CD4-positive, alpha-beta memory T cell (primary cell): ENCODE measurements at regions not wholly inside any gene's neighbourhood (a gene's known extent, or its start where the extent isn't known, plus 50 kb on each side); places are given as distances from the start of the nearest gene placed in this dataset.
A peak's percentile ranks its signal among the peaks of the same experiment; 100 is the strongest.

Source experiments
- CTCF ChIA-PET: fragments of 350-600 bp; sonication (Branson Sonifier 250); formaldehyde crosslinking; loops from one replicate; lab custom pipeline; 2021; ENCODE audit warnings: inconsistent platforms; ENCODE audit not compliant: partially characterized antibody; lab: Charles Lee
- POLR2A ChIA-PET: fragments of 350-600 bp; sonication (Branson Sonifier 250); formaldehyde crosslinking; loops from one replicate; lab custom pipeline; 2021; ENCODE audit not compliant: partially characterized antibody; lab: Charles Lee
- DNase-seq, 5 donors: peaks; one replicate each; pipeline versions ENCODE4 v3.0.0 to v3.0.0-alpha.2; 2020 to 2022; ENCODE audit warnings: mixed read lengths in 1 of 5
- H3K27ac ChIP-seq: one replicate; pipeline ENCODE4 v1.7.0; 2013; ENCODE audit warnings: low read depth, low read length
- H3K27me3 ChIP-seq: 2 replicates; pipeline ENCODE4 v1.7.0; 2013; ENCODE audit warnings: mild to moderate bottlenecking, low read length, moderate library complexity; ENCODE audit not compliant: insufficient read depth
- H3K36me3 ChIP-seq: 2 replicates; pipeline ENCODE4 v1.7.0; 2013; ENCODE audit warnings: mild to moderate bottlenecking, low read length, moderate library complexity; ENCODE audit not compliant: insufficient read depth
- H3K4me1 ChIP-seq: 2 replicates; pipeline ENCODE4 v1.7.0; 2013; ENCODE audit warnings: mild to moderate bottlenecking, low read length, moderate library complexity; ENCODE audit not compliant: insufficient read depth
- H3K4me3 ChIP-seq, 2 donors: one replicate each; pipeline ENCODE4 v1.7.0; 2013; ENCODE audit warnings: low read length in 2 of 2, mild to moderate bottlenecking in 1 of 2
- H3K9me3 ChIP-seq, 2 donors: one replicate each; pipeline ENCODE4 v1.7.0; 2013; ENCODE audit warnings: low read length in 2 of 2, control low read depth in 1 of 2; ENCODE audit not compliant: control insufficient read depth in 1 of 2
- H3K27ac Mint-ChIP-seq, 7 donors: one replicate each; pipeline ENCODE4 v1.8.0; 2020 to 2021; ENCODE audit warnings: mixed read lengths in 7 of 7, mild to moderate bottlenecking in 6 of 7, inconsistent platforms in 3 of 7, moderate library complexity in 3 of 7
- H3K27me3 Mint-ChIP-seq, 2 donors: one replicate each; pipeline ENCODE4 v1.8.0; 2020 to 2021; ENCODE audit warnings: mixed read lengths in 2 of 2
- H3K36me3 Mint-ChIP-seq, 2 donors: one replicate each; pipeline ENCODE4 v1.8.0; 2020 to 2021; ENCODE audit warnings: mixed read lengths in 2 of 2, inconsistent platforms in 1 of 2, mild to moderate bottlenecking in 1 of 2
- H3K4me1 Mint-ChIP-seq, 4 donors: one replicate each; pipeline ENCODE4 v1.8.0; 2020 to 2021; ENCODE audit warnings: mixed read lengths in 4 of 4, mild to moderate bottlenecking in 1 of 4
- H3K4me3 Mint-ChIP-seq, 8 donors: one replicate each; pipeline ENCODE4 v1.8.0; 2020 to 2021; ENCODE audit warnings: mixed read lengths in 8 of 8, mild to moderate bottlenecking in 7 of 8, moderate library complexity in 6 of 8, inconsistent platforms in 3 of 8
- H3K9me3 Mint-ChIP-seq, 8 donors: one replicate each; pipeline ENCODE4 v1.8.0; 2020 to 2021; ENCODE audit warnings: mixed read lengths in 8 of 8, mild to moderate bottlenecking in 5 of 8, inconsistent platforms in 3 of 8, moderate library complexity in 1 of 8
- intact Hi-C: fragments of 100-400 bp; cut with micrococcal nuclease; formaldehyde crosslinking; loops from one replicate; pipeline ENCODE4 v1.15.1; 2023

DNA sequence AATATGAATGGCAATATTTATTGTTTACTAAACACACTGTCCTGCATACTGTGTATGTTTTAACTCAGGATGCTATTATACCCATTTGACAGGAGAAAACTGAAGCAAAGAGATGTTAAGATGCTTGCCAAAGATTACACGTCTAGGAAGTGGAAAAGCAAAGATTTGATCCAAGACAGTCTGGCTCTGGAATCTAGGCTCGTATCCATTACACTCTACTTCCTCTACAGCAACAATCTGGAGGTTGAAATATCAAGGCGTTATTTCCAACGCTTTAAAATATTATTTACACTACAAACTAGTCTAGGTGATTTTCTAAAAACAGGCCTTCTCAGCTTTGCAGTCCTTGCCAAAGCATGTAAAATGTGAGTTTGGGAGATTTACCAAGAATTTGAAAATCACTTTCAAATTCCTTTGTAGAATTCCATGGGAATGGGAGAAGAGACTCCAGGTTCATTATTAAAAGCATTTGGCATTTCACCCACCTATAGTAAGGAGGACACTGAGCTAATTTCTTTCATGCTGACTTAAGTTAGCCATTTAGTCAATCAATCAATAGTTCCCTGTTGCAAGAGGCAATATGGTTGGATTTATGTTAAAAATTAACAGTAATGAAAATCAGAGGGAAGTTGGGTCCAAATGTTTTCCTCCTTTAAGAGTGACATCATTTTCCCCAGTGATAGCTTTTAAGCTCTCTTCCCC, 356.3 kb upstream of the SMARCA2 start:
- intact Hi-C loops = no loop called here
- Histone ChIP-seq H3K27ac (no peak overlapping the region), H3K27me3 (no peaks in the 10 kb centered on the region), H3K4me1 (no peaks in the 10 kb centered on the region), H3K36me3 (no peaks in the 10 kb centered on the region), H3K4me3 (no peak overlapping the region), H3K9me3 (no peaks in the 10 kb centered on the region)
- H3K9me3 Mint-ChIP-seq = peaks cover 0 to 9% (median 0%) of the 10 kb centered on the region in 8 donors
- no peaks in the 10 kb centered on the region for H3K36me3 Mint-ChIP-seq
- H3K4me3 Mint-ChIP-seq = no peak overlapping the region
- no peak for DNase-seq
- peaks cover 3 to 9% of the 10 kb centered on the region in 2 donors for H3K27me3 Mint-ChIP-seq
- peaks cover 0 to under 1% (median 0%) of the 10 kb centered on the region in 4 donors for H3K4me1 Mint-ChIP-seq
- CTCF ChIA-PET = no interaction called here
- POLR2A ChIA-PET = no interaction called here
- no peak overlapping the region for H3K27ac Mint-ChIP-seq

DNA sequence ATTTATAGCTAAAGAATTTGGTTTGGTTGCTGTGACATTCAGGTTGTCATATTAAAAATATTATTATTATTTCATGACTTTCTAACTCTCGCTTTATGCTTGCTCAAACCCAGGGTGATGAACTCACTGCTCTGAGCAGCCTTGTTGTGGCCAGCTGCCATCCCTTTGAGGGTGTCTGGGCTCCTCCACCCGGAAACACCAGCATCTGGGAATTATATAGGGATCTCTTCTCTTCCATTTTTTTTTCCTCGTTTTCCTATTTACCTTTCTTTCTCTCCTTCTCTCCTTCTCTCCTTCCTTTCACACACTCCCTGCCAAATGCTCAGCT, 355.8 kb upstream of the SMARCA2 start:
- CTCF ChIA-PET = no interaction called here
- H3K4me3 ChIP-seq = no peak overlapping the region
- intact Hi-C loops = no loop called here
- no peak overlapping the region for H3K27ac ChIP-seq
- H3K36me3 Mint-ChIP-seq = no peaks in the 10 kb centered on the region
- no peaks in the 10 kb centered on the region for H3K36me3 ChIP-seq
- no peaks in the 10 kb centered on the region for H3K4me1 Mint-ChIP-seq
- peak overlapping the region in 1 of 7 donors; percentile 26 for H3K27ac Mint-ChIP-seq
- peaks cover 4 to 10% of the 10 kb centered on the region in 2 donors for H3K27me3 Mint-ChIP-seq
- H3K4me1 ChIP-seq = no peaks in the 10 kb centered on the region
- H3K9me3 ChIP-seq = no peaks in the 10 kb centered on the region
- no peak for DNase-seq
- H3K9me3 Mint-ChIP-seq = peaks cover 0 to 9% (median 0%) of the 10 kb centered on the region in 8 donors
- H3K4me3 Mint-ChIP-seq = peak overlapping the region in 1 of 8 donors; percentile 63
- H3K27me3 ChIP-seq = no peaks in the 10 kb centered on the region
- POLR2A ChIA-PET = no interaction called here

DNA sequence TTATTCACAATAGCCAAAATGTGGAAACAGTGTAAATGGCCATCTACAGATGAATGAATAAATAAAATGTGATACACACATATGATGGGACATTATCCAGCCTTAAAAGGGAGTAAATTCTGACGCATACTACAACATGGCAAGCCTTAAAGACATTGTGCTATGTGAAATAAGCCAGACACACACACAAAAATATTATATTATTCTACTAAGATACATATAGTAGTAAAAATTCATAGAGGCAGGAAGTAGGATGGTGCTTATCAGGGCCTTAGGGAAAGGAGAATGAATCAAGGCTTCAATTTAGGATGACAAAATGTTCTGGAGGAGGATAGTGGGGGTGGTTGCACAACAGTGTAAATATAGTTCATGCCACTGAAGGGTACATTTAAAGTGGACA, 346.7 kb upstream of the SMARCA2 start:
- POLR2A ChIA-PET = no interaction called here
- Mint-ChIP-seq H3K4me3 (no peak overlapping the region), H3K27me3 (peaks cover 1 to 4% of the 10 kb centered on the region in 2 donors), H3K4me1 (no peaks in the 10 kb centered on the region), H3K9me3 (peaks cover 0 to 10% (median 7%) of the 10 kb centered on the region in 8 donors), H3K36me3 (no peaks in the 10 kb centered on the region), H3K27ac (no peak overlapping the region)
- intact Hi-C loops = no loop called here
- Histone ChIP-seq H3K36me3 (no peaks in the 10 kb centered on the region), H3K4me3 (no peak overlapping the region), H3K4me1 (no peaks in the 10 kb centered on the region), H3K27ac (no peak overlapping the region), H3K9me3 (no peaks in the 10 kb centered on the region), H3K27me3 (no peaks in the 10 kb centered on the region)
- no peak for DNase-seq
- CTCF ChIA-PET = no interaction called here

DNA sequence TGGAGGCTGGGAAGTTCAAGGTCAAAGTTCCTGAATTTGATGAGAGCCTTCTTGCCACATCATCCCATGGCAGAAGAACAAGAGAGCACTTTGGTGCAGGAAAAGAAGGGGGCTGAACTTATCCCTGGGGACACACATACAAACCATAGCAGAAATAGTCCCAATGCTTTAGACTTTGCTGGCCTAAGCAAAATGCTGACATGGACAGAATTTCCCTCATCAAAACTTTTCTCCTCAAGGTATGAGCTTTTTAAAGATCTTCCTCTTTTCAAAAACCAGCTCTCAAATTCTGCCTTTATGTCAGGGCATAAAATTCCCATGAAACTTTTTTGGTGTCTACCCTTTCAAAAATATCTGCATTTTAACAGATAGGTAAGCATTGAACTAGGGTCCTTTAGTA, 341.8 kb upstream of the SMARCA2 start:
- intact Hi-C loops = no loop called here
- CTCF ChIA-PET = no interaction called here
- Histone ChIP-seq H3K4me1 (no peaks in the 10 kb centered on the region), H3K4me3 (no peak overlapping the region), H3K27me3 (no peaks in the 10 kb centered on the region), H3K27ac (no peak overlapping the region), H3K9me3 (no peaks in the 10 kb centered on the region), H3K36me3 (no peaks in the 10 kb centered on the region)
- Mint-ChIP-seq H3K4me1 (no peaks in the 10 kb centered on the region), H3K27ac (no peak overlapping the region), H3K36me3 (no peaks in the 10 kb centered on the region), H3K4me3 (no peak overlapping the region), H3K27me3 (peaks cover 0 to 2% of the 10 kb centered on the region in 2 donors), H3K9me3 (peaks cover 0 to 4% (median 0%) of the 10 kb centered on the region in 8 donors)
- POLR2A ChIA-PET = no interaction called here
- no peak for DNase-seq

DNA sequence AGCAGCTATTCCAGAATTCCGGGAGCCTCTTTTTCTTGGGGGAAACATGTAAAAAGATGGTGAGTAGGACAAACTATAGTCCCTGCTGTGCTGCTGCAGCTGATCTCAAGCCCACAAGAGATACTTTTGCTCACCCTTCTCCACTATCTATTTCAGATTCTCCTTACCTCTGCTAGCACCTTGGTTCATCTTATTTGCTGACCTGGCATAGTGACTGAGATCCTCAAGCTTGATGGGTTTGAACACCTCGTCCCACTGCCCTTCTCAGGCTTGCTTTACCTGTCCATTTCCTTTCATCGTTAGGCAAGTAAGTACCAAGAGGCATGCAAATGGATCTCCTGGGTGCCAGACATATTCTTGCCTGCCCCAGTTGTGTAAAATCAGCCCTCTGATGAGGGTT, 338.4 kb upstream of the SMARCA2 start:
- H3K27ac Mint-ChIP-seq = no peak overlapping the region
- H3K4me1 Mint-ChIP-seq = no peaks in the 10 kb centered on the region
- H3K4me1 ChIP-seq = no peaks in the 10 kb centered on the region
- peaks cover 1 to 3% of the 10 kb centered on the region in 2 donors for H3K27me3 Mint-ChIP-seq
- peaks cover 0 to 2% (median 0%) of the 10 kb centered on the region in 8 donors for H3K9me3 Mint-ChIP-seq
- H3K4me3 ChIP-seq = no peak overlapping the region
- no peak overlapping the region for H3K27ac ChIP-seq
- CTCF ChIA-PET = no interaction called here
- no peak for DNase-seq
- H3K9me3 ChIP-seq = no peaks in the 10 kb centered on the region
- POLR2A ChIA-PET = no interaction called here
- H3K36me3 Mint-ChIP-seq = no peaks in the 10 kb centered on the region
- intact Hi-C loops = no loop called here
- no peaks in the 10 kb centered on the region for H3K36me3 ChIP-seq
- H3K4me3 Mint-ChIP-seq = no peak overlapping the region
- no peaks in the 10 kb centered on the region for H3K27me3 ChIP-seq

DNA sequence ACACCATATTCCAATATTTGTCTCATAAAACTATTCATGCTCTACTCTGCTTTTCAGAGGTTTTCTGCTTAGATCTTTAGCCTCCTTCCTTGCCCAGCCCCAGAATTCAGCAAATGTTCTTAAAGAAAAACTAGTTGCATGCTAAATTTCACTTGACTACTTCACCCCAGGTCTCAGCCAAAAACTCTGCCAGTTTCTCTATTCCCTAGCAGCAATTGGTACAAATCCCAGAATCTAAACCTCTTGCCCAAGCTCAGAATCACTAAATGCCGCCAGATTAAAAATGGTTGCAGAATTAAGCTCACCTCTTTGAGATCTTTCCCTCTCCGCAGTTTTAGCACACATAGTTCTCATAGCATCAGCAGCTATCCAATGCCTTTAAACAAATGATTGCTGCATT, 331.2 kb upstream of the SMARCA2 start:
- no peak overlapping the region for H3K27ac Mint-ChIP-seq
- Histone ChIP-seq H3K27ac (no peak overlapping the region), H3K4me3 (no peak overlapping the region), H3K27me3 (no peaks in the 10 kb centered on the region), H3K9me3 (no peaks in the 10 kb centered on the region), H3K36me3 (no peaks in the 10 kb centered on the region), H3K4me1 (no peaks in the 10 kb centered on the region)
- DNase-seq = no peak
- no peaks in the 10 kb centered on the region for H3K4me1 Mint-ChIP-seq
- ChIA-PET POLR2A (no interaction called here), CTCF (no interaction called here)
- H3K4me3 Mint-ChIP-seq = no peak overlapping the region
- H3K9me3 Mint-ChIP-seq = peaks cover 0 to 2% (median 0%) of the 10 kb centered on the region in 8 donors
- no peaks in the 10 kb centered on the region for H3K36me3 Mint-ChIP-seq
- peaks cover 8 to 14% of the 10 kb centered on the region in 2 donors for H3K27me3 Mint-ChIP-seq
- intact Hi-C loops = no loop called here

DNA sequence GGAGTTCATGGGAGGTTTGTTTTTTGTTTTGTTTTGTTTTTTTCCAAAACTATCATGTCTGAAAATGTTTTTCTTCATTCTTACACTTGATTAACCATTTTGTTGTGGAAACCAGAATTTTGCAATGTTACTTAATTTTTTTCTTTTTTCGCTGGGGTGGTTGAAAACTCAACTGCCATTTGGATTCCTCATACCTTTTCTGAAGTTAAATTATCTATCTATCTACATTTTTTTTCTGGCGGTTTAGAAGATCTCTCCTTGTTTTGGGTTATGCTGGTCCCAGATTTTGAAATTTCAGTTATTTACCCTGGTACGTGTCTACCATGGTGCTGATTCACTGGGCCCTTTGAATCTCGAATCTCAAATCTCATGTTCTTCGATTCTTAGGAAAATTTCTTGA, 316.2 kb upstream of the SMARCA2 start:
- ChIA-PET CTCF (no interaction called here), POLR2A (no interaction called here)

More for the DNA sequence above, 316.2 kb upstream of the SMARCA2 start:
- Mint-ChIP-seq H3K9me3 (no peaks in the 10 kb centered on the region), H3K27ac (no peak overlapping the region), H3K36me3 (no peaks in the 10 kb centered on the region), H3K27me3 (peaks cover 18 to 26% of the 10 kb centered on the region in 2 donors), H3K4me3 (no peak overlapping the region), H3K4me1 (no peaks in the 10 kb centered on the region)
- Histone ChIP-seq H3K4me3 (no peak overlapping the region), H3K27me3 (peaks cover 6% of the 10 kb centered on the region), H3K4me1 (no peaks in the 10 kb centered on the region), H3K27ac (no peak overlapping the region), H3K9me3 (no peaks in the 10 kb centered on the region), H3K36me3 (no peaks in the 10 kb centered on the region)
- no peak for DNase-seq
- intact Hi-C loops = no loop called here
